Panc1 (cell line): ENCODE measurements at regions not wholly inside any gene's neighbourhood (a gene's known extent, or its start where the extent isn't known, plus 50 kb on each side); places are given as distances from the start of the nearest gene placed in this dataset.

ENCODE experiments used
- CTCF ChIP-seq: fragments of 450-650 bp; IDR thresholded peaks from 2 replicates; pipeline ENCODE4 v1.5.1; 2017; ENCODE audit warnings: mild to moderate bottlenecking
- POLR2AphosphoS5 ChIP-seq: IDR thresholded peaks from 2 replicates; pipeline ENCODE4 v1.6.1; 2012; ENCODE audit warnings: mild to moderate bottlenecking, low read depth, low read length, moderate library complexity

GRCh38 chr19:32191921-32192320, 153.5 kb upstream of the ZNF507 start:
- no peak for TF ChIP-seq CTCF
- TF ChIP-seq POLR2AphosphoS5 = no peak
